Neural cell (in vitro differentiated cells): ENCODE measurements at regions not wholly inside any gene's neighbourhood (a gene's known extent, or its start where the extent isn't known, plus 50 kb on each side); places are given as distances from the start of the nearest gene placed in this dataset.

Source experiments
- EP300 ChIP-seq: fragments of 450-650 bp; conservative IDR thresholded peaks from 2 replicates; pipeline ENCODE4 v1.6.1; 2014; ENCODE audit warnings: antibody characterized with exemption, mild to moderate bottlenecking, moderate library complexity; ENCODE audit not compliant: poor library complexity, severe bottlenecking
- TF ChIP-seq, protein P1 (sequence below): fragments of 450-650 bp; IDR thresholded peaks from 2 replicates; pipeline ENCODE4 v1.5.1; 2014; ENCODE audit warnings: antibody characterized with exemption, mild to moderate bottlenecking, moderate library complexity; ENCODE audit not compliant: poor library complexity, severe bottlenecking

DNA sequence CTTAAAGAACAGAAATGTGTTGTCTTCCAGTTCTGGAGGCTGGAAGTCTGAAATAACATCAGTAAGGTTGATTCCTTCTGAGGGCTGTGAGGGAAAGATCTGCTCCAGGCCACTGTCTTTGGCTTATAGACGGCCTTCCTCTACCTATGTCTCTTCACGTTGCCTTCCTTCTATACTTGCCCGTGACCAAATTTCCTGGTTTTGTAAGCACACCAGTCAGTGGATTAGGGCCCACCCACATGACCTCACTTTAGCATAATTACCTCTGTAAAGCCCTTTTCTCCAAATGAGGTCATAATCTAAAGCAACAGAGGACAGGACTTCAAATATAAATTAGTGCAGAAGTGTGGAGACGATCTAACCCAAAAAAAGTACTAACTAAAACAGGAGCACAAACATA lies 231.6 kb downstream of the NRIP1 start:
- TF ChIP-seq, protein P1, sequence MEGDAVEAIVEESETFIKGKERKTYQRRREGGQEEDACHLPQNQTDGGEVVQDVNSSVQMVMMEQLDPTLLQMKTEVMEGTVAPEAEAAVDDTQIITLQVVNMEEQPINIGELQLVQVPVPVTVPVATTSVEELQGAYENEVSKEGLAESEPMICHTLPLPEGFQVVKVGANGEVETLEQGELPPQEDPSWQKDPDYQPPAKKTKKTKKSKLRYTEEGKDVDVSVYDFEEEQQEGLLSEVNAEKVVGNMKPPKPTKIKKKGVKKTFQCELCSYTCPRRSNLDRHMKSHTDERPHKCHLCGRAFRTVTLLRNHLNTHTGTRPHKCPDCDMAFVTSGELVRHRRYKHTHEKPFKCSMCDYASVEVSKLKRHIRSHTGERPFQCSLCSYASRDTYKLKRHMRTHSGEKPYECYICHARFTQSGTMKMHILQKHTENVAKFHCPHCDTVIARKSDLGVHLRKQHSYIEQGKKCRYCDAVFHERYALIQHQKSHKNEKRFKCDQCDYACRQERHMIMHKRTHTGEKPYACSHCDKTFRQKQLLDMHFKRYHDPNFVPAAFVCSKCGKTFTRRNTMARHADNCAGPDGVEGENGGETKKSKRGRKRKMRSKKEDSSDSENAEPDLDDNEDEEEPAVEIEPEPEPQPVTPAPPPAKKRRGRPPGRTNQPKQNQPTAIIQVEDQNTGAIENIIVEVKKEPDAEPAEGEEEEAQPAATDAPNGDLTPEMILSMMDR, result no peak
- TF ChIP-seq EP300, result no peak
